ENCODE measurements at regions not wholly inside any gene's neighbourhood (a gene's known extent, or its start where the extent isn't known, plus 50 kb on each side); places are given as distances from the start of the nearest gene placed in this dataset.

- TF ChIP-seq PBX3 (IDR thresholded peaks at IDR 0.05), result no peak
- no peak for TF ChIP-seq TAF1 (IDR thresholded peaks at IDR 0.05; ENCODE audit: borderline replicate concordance, low read depth, low read length)
Measured at GRCh38 chr2:56685205-56685604, 501.4 kb downstream of the CCDC85A start.
